ENCODE measurements at regions not wholly inside any gene's neighbourhood (a gene's known extent, or its start where the extent isn't known, plus 50 kb on each side); places are given as distances from the start of the nearest gene placed in this dataset.
A peak's percentile ranks its signal among the peaks of the same experiment; 100 is the strongest.
"Not testable (repeated sequence)": the region's sequence is repeated elsewhere in the genome, so short reads cannot be mapped to it uniquely, and the experiment has no call there.

- DNase-seq: no peak
Observed at GRCh38 chr11:88061111-88061510, 114.1 kb downstream of the RAB38 start.

- DNase-seq: no peak
Observed at GRCh38 chr11:88059326-88059725, 115.9 kb downstream of the RAB38 start.

- DNase-seq: no peak
Observed at GRCh38 chr11:88051396-88051795, 123.8 kb downstream of the RAB38 start.

GRCh38 chr11:88050247-88050646 is 125.0 kb downstream of the RAB38 start:
- no peak for DNase-seq

- not testable (repeated sequence) for DNase-seq
Observed at GRCh38 chr11:88045288-88045687, 130.0 kb downstream of the RAB38 start.

GRCh38 chr11:88044658-88045057 is 130.6 kb downstream of the RAB38 start:
- not testable (repeated sequence) for DNase-seq

- DNase-seq: no peak
Observed at GRCh38 chr11:88043149-88043548, 132.1 kb downstream of the RAB38 start.

GRCh38 chr11:88042647-88043046 is 132.6 kb downstream of the RAB38 start:
- no peak for DNase-seq

GRCh38 chr11:88042238-88042637 is 133.0 kb downstream of the RAB38 start:
- DNase-seq: no peak

- DNase-seq: no peak
Observed at GRCh38 chr11:88041679-88042078, 133.6 kb downstream of the RAB38 start.

GRCh38 chr11:88040148-88040496 is 135.1 kb downstream of the RAB38 start:
- DNase-seq: no peak

- no peak for DNase-seq
Observed at GRCh38 chr11:88039476-88040147, 135.6 kb downstream of the RAB38 start.

GRCh38 chr11:88038063-88038462 is 137.2 kb downstream of the RAB38 start:
- DNase-seq: no peak

- no peak for DNase-seq
Observed at GRCh38 chr11:88036701-88037100, 138.5 kb downstream of the RAB38 start.

GRCh38 chr11:88035271-88035670 is 140.0 kb downstream of the RAB38 start:
- DNase-seq: no peak

GRCh38 chr11:88017666-88018065 is 157.6 kb downstream of the RAB38 start:
- no peak for DNase-seq

GRCh38 chr11:88016392-88017170 is 158.7 kb downstream of the RAB38 start:
- DNase-seq: peak; percentile 70 to 83 (median 74)

- DNase-seq: no peak
Observed at GRCh38 chr11:88015170-88015569, 160.1 kb downstream of the RAB38 start.

GRCh38 chr11:88013508-88014065 is 161.7 kb downstream of the RAB38 start:
- DNase-seq: no peak

- no peak for DNase-seq
Observed at GRCh38 chr11:88012456-88012855, 162.8 kb downstream of the RAB38 start.

GRCh38 chr11:87976009-87976408 is 199.2 kb downstream of the RAB38 start:
- no peak for DNase-seq

GRCh38 chr11:87974797-87975196 is 200.4 kb downstream of the RAB38 start:
- DNase-seq: no peak

GRCh38 chr11:87972133-87972532 is 203.1 kb downstream of the RAB38 start:
- no peak for DNase-seq

All from muscle of back (tissue), 3 donors.